ENCODE measurements at regions not wholly inside any gene's neighbourhood (a gene's known extent, or its start where the extent isn't known, plus 50 kb on each side); places are given as distances from the start of the nearest gene placed in this dataset.

DNA sequence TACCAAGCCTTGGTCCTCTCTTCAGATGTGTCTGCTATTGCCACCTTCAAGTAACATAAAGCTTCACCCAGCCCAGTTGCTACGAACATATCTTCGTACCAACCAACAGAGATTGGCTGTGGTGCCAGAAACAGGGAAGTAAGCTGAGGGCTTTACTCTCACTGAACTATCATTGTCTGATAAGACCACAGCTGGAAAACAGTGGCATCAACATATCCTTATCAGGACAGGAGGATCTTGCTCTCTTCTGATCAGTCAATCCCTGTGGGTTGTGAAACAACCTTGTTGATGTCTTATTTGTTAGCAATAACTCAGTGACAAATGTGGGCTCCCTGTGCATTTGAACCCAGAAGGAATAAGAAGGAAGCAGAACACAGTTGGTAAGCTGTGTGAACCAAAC, 446.3 kb upstream of the MAF start:
- no peaks in the 10 kb centered on the region for H3K27me3 ChIP-seq
- H3K4me3 ChIP-seq = no peak overlapping the region
- no peaks in the 10 kb centered on the region for H3K9me3 ChIP-seq
- 88 to 97% methylated on average over 2 of the region's 2 CpGs for WGBS, 2 donors
- TF ChIP-seq, protein P1, sequence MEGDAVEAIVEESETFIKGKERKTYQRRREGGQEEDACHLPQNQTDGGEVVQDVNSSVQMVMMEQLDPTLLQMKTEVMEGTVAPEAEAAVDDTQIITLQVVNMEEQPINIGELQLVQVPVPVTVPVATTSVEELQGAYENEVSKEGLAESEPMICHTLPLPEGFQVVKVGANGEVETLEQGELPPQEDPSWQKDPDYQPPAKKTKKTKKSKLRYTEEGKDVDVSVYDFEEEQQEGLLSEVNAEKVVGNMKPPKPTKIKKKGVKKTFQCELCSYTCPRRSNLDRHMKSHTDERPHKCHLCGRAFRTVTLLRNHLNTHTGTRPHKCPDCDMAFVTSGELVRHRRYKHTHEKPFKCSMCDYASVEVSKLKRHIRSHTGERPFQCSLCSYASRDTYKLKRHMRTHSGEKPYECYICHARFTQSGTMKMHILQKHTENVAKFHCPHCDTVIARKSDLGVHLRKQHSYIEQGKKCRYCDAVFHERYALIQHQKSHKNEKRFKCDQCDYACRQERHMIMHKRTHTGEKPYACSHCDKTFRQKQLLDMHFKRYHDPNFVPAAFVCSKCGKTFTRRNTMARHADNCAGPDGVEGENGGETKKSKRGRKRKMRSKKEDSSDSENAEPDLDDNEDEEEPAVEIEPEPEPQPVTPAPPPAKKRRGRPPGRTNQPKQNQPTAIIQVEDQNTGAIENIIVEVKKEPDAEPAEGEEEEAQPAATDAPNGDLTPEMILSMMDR (IDR thresholded peaks at IDR 0.05) = no peak
- TF ChIP-seq EP300 (IDR thresholded peaks at IDR 0.05) (no peak), POLR2A (IDR thresholded peaks at IDR 0.05) (no peak)
- H3K4me1 ChIP-seq = peaks cover 0 to 6% (median 0%) of the 10 kb centered on the region in 4 donors
- H3K36me3 ChIP-seq = no peaks in the 10 kb centered on the region
- DNase-seq (ENCODE audit: low spot score in 2 of 2) = no peak
- no peak overlapping the region for H3K27ac ChIP-seq

- Histone ChIP-seq H3K36me3 (no peaks in the 10 kb centered on the region), H3K4me3 (no peak overlapping the region), H3K9me3 (no peaks in the 10 kb centered on the region), H3K4me1 (peaks cover 0 to 6% (median 0%) of the 10 kb centered on the region in 4 donors), H3K27me3 (no peaks in the 10 kb centered on the region), H3K27ac (no peak overlapping the region)
- TF ChIP-seq EP300 (IDR thresholded peaks at IDR 0.05) (no peak), POLR2A (IDR thresholded peaks at IDR 0.05) (no peak)
- TF ChIP-seq, protein P1 (IDR thresholded peaks at IDR 0.05) = no peak
- DNase-seq (ENCODE audit: low spot score in 2 of 2) = no peak
- 46 to 47% methylated on average over 3 of the region's 3 CpGs for WGBS, 2 donors
Observed at GRCh38 chr16:80046261-80046660, 445.7 kb upstream of the MAF start.

GRCh38 chr16:80045861-80046260, 445.3 kb upstream of the MAF start:
- TF ChIP-seq EP300 (IDR thresholded peaks at IDR 0.05) (no peak), POLR2A (IDR thresholded peaks at IDR 0.05) (no peak)
- TF ChIP-seq, protein P1 (IDR thresholded peaks at IDR 0.05) = no peak
- H3K4me1 ChIP-seq = peaks cover 0 to 6% (median 0%) of the 10 kb centered on the region in 4 donors
- no peaks in the 10 kb centered on the region for H3K9me3 ChIP-seq
- H3K27ac ChIP-seq = no peak overlapping the region
- no peaks in the 10 kb centered on the region for H3K27me3 ChIP-seq
- no peaks in the 10 kb centered on the region for H3K36me3 ChIP-seq
- no peak for DNase-seq (ENCODE audit: low spot score in 2 of 2)
- no peak overlapping the region for H3K4me3 ChIP-seq
- 39 to 42% methylated on average over 8 of the region's 8 CpGs for WGBS, 2 donors

GRCh38 chr16:80041410-80041809, 440.9 kb upstream of the MAF start:
- H3K36me3 ChIP-seq = no peaks in the 10 kb centered on the region
- H3K27me3 ChIP-seq = no peaks in the 10 kb centered on the region
- no peak overlapping the region for H3K4me3 ChIP-seq
- no peak overlapping the region for H3K27ac ChIP-seq
- 44 to 45% methylated on average over 2 of the region's 2 CpGs for WGBS, 2 donors
- no peak for TF ChIP-seq POLR2A (IDR thresholded peaks at IDR 0.05)
- TF ChIP-seq, protein P1 (IDR thresholded peaks at IDR 0.05) = no peak
- TF ChIP-seq EP300 (IDR thresholded peaks at IDR 0.05) = no peak
- DNase-seq (ENCODE audit: low spot score in 2 of 2) = no peak
- H3K9me3 ChIP-seq = peaks cover 0 to 9% (median 0%) of the 10 kb centered on the region in 4 donors
- peaks cover 0 to 6% (median 0%) of the 10 kb centered on the region in 4 donors for H3K4me1 ChIP-seq

DNA sequence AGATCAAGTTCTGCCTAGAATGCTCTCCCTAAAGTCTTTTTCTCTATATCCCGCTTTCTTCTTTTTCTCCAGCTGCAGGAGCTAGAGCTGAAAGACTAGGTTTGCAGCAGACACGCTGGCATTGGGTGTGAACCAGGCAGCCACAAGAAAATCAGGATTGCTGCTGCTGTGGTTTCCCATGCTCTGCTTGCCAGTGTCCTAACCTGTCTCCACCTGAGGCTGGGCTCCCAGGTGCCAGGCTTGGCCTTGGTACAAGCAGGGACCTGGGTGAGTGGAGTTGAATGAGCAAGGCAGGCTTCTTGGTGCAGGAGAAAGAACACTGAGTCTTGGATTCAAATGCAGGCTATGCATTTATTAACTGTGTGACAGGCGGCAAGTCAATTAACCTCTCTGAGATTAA, 440.3 kb upstream of the MAF start:
- H3K27ac ChIP-seq = no peak overlapping the region
- peaks cover 0 to 9% (median 0%) of the 10 kb centered on the region in 4 donors for H3K9me3 ChIP-seq
- peaks cover 0 to 2% (median 0%) of the 10 kb centered on the region in 4 donors for H3K4me1 ChIP-seq
- no peak for TF ChIP-seq EP300 (IDR thresholded peaks at IDR 0.05)
- no peak for TF ChIP-seq POLR2A (IDR thresholded peaks at IDR 0.05)
- TF ChIP-seq, protein P1 (IDR thresholded peaks at IDR 0.05) = no peak
- no peak overlapping the region for H3K4me3 ChIP-seq
- H3K36me3 ChIP-seq = no peaks in the 10 kb centered on the region
- no peaks in the 10 kb centered on the region for H3K27me3 ChIP-seq
- no peak for DNase-seq (ENCODE audit: low spot score in 2 of 2)
- 86 to 89% methylated on average over 3 of the region's 3 CpGs for WGBS, 2 donors
